Embryonic facial prominence (tissue), 1 donor: ENCODE measurements at regions not wholly inside any gene's neighbourhood (a gene's known extent, or its start where the extent isn't known, plus 50 kb on each side); places are given as distances from the start of the nearest gene placed in this dataset.

Source experiments
- DNase-seq: peaks from one replicate; pipeline ENCODE4 v3.0.0-alpha.2; 2016; ENCODE audit errors: extremely low spot score

DNA sequence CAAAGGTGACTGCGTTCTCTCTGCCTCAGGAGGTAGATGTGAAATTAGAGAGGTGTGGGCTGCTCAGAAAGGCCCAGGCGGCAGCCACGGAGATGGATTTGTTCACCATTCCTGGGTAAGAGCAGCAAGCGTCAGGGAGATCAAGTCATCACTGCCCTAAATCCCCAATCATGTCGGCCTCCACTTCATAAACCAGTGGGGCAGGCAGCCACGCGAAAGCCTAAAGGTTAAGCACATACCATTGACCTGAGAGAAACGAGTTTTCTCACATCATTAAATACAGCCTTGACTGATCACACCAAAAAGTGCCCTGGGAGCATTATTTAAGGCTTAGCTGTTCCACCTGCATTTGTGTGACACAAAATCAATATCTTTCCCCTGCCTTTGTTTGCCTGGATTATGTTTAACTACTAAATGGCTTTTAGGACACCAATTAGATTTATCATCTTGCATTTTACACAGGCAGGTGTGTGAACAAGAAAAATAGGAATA lies 50.7 kb upstream of the FOXB1 start:
- DNase-seq, result no peak

DNA sequence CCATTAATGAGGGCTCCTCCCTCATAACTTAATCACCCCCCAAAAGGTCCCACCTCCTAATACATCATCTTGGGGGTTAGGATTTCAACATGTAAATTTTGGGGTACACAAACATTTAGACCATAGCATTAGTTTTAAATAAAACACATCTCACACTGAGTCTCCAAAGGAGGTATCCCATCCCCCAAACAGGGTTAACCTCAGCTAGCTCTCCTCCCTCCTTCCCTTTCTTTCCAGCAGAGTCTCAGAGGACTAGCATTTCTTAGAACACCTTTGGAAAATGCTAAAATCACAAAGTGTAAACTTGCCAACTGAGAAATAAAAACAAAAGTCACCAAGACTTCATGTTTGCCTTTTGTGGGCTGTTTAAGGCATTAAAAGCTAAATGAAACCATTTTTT lies 51.2 kb upstream of the FOXB1 start:
- DNase-seq, result no peak

DNA sequence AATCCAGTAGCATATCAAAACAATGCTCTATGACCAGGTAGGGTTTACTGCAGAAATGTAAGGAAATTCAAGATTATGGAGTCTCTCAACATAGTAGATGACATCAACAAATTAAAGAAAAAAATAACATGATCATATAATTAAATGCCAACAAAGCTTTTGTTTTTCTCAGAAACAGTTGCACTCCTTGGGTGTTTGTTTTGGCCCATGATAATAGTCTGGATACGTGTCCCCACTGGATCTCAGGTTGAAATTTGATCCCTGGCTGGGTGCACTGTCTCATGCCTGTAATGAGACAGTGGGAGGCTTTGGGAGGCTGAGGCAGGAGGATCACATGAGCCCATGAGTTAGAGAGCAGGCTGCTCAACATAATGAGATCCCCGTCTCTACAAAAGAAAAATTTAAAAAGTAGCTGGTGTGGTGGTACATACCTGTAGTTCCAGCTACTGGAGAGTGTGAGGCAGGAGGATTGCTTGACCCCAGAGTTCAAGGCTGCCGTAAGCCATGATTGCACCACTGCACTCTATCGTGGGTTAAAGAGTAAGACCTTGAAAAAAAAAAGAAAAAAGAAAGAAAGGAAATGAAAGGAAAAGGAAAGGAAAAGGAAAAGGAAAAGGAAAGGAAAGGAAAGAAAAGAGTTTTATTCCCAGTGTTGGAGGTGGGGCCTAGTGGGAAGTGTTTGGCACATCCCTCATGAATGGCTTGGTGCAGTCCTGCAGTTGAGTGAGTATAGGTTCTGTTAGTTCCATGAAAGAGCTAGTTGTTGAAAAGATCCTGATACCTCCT lies 53.3 kb upstream of the FOXB1 start:
- DNase-seq, result no peak

DNA sequence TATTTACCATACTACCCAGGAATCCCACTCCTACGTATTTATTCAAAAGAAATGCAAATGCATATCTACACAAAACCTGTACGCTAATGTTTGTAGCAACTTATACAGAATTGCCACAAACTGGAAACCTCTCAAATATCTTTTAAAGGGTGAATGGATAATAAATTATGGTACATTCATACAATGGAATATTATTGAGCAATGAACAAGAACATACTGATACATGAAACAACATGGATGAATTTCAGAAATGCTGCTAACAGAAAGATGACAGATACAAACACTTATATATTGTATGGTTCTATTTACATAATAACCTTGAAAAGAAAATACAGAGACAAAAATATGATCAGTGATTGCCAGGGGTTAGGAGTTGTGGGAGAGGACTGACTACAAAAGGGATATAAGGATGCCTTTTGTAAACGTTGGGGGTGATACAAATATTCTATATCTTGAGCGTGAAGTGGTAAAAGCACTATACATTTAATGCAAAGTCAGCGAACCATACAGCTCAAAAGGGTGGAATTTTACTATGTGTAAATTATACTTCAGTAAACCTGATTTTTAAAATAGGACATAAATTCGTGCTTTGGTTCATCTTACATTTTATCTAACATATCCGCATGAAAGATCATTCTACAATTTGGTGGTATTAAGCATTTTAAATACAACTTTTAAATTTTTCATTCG lies 55.0 kb upstream of the FOXB1 start:
- no peak for DNase-seq

DNA sequence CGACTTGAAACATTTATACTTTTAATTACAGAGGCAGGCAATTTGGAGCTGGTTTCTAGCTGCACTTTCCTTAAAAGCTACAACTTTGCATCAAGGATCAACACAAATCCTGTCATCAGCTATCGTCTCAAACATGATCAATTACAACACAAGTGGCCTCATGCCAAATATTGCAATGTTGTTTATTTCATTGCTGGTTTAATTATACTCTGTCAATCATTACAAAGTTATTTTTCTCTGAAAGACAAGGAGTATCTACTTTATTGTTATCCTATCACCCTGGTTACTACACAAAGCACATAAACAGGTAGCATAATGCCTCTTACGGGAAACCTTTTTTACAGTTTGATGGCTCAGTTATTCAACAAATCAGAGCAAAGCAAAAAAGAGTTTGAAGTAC lies 58.0 kb upstream of the FOXB1 start:
- no peak for DNase-seq

DNA sequence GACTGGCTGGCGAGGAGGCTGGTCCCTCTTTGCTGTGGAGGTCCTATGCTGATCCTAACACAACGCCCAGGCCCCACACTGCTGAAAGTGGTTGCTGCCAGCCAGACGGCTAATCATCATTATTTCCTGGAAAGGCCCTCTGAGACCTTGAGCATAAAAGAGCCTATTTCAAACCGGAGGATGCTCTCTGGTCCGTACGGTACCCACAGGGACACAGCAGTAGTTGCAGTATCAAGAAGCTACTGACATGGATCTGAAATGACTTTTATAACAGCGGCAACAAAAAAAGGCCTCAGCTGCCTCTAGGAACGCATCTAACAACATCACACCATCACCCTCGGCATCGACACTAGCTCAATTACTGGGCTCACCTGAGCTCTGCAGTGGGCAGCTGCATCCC lies 59.1 kb upstream of the FOXB1 start:
- no peak for DNase-seq

DNA sequence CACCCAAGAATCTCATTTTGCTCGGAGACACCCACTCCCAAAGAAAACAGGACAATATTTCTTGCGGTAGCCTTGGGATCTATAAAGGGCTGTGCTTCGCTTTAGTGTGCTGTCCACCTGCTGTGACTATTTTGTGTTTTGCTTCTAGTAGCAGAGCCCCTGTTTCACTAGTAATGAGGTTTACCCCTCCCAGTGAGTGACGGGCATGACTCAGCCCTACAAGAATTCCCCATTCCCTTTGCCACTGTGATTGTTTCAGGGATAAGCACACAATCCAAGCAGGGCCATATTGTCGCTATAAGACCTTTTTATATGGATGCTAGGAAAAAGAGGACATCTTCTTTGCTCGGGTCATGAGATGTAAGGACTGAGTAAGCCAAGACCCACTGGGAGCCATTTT lies 62.5 kb upstream of the FOXB1 start:
- no peak for DNase-seq

DNA sequence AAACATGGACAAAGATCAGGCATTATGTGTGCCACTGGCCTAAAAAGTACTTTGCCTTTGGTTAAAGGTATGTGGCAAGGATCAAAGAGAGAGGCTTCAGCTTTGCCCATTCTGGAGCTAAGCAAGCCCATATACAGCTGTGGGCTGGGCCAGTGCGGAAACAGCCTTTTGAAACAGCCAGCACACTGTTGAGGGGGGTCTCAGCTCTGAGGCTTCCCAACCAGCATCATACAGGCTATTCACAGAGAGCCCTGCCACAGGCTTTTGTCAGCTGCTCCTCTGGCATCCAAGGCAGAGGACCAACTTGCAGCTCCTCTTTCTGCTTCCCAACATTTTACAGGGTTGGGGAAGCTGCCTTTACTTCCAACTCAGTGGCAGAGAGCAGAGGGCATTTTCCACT lies 63.2 kb upstream of the FOXB1 start:
- DNase-seq, result no peak

DNA sequence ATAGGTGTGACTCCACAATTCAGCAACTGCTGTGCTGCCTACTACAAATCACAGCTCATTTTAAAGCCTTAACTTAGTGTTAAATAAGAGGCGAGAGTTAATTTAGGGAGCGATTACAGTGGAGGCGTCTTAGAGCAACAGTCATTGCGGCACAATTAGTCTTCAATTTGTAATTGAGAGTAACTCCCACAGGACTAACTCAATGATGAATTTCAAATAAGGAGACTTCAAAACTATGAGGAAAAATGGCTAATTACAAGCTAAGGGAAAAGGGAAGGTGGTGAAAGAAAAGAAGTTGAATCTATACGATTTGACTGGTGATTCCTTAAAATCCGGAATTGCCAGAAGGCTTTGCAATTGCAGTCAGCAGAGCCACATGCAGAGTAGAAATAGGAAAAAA lies 63.7 kb upstream of the FOXB1 start:
- no peak for DNase-seq

DNA sequence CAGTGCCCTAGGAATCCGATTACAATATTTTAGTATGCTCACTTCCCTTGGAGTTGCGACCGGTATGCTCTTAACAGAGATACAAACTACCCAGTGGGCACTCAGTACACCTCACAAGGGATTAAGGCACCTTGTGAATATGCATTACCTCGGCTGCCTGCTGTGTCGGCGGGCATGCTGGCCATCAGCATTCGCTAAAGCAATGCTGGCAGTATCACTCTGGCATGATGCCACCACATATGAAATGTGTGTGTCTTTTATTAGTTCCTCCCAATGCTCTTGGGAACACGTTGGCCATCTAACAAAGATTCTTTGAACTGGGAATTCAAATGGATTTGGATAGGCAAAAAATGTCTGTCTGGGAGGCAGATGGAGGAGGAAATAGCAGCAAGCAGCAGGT lies 67.4 kb upstream of the FOXB1 start:
- no peak for DNase-seq

DNA sequence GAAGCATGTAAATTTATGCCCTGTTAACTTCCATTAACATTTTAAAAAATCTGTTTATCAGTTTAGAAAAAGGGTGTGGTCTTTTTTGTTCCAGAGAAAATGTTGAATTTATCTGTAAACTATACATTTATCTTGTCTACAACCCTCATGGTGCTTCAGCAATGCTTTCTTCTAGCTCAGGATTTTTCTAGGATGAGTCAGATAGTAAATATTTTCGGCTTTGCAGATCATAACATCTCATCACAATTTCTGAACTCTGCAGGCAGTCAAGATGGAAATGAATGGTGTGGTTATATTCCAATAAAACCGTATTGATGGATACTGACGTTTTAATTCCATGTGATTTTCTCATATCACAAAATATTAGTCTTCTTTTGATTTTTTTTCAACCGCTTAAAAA lies 70.5 kb upstream of the FOXB1 start:
- no peak for DNase-seq

DNA sequence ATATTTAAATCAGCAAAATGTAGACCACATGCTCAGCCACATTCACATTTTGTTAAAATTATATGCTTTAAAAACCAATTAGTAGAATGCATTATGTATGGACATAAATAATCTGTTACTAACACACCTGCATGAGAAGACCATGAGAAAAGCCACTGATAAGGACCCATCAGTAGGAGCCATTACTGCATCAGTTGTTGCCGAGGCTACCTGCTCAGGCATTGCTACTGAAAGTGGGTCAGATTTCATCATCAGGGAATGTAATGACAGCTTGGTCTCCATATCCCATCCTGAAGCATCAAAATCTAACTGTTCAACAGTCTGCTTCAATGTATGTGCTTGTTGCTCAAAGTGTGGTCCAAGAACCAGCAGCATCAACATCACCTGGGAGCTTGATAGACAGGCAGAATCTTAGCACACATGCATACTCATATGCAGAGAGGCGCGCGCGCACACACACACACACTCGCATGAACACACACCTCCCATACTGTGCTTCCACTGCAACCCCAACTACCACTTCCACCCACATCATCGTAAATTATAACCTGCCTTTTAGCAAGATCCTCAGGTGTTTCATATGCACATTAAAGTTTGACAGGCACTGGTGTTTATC lies 72.4 kb upstream of the FOXB1 start:
- DNase-seq, result no peak

DNA sequence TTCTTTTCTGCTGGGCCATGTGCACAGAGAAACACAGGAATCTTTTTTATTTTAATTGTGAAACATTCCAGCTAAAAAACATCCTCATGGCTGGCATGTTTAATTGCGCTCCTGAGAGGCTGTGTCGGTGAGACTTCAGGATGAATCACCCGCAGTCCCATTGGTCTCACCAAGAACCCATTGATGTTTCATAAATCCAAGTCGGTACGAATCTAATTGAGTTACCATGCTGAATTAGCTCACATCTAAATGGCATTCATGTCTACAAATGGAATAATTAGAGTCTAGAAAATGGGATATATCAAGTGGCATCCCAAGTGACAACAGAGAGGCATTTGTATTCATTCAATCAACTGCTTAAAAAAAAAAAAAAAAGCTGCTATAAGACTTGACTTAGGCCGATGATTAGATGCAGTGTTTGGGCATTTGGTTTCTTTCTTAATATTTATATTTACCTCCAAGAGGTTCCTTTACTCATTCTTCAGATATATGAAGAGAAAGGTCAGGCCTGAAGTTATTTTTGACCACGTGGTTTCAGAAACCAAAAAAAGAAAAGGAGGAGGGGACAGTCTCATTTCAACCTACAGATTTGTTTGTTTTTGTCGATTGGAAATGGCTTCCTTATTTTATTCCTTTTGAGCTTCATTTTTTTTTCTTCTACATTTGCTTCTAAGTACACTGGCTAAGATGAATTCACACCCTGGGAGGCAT lies 79.1 kb upstream of the FOXB1 start:
- DNase-seq, result no peak

DNA sequence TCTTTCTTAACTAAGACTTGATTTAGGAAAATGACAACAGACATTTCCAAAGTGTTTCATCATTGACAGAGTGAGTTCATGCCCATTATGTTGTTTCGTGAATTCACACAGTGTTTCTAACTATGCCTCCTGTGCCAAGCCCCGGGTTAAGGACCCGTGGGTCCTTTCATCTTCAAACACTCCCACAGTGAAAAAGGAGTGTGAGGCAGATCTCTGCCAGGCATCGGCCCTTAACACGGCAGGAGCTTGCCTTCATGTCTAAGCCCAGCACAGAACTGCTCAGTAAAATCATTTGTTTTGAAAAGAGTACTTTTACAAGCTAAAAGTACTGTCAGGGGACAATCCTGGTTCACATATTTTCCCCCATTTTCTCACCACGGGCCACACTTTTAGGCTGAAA lies 80.0 kb upstream of the FOXB1 start:
- DNase-seq, result no peak

DNA sequence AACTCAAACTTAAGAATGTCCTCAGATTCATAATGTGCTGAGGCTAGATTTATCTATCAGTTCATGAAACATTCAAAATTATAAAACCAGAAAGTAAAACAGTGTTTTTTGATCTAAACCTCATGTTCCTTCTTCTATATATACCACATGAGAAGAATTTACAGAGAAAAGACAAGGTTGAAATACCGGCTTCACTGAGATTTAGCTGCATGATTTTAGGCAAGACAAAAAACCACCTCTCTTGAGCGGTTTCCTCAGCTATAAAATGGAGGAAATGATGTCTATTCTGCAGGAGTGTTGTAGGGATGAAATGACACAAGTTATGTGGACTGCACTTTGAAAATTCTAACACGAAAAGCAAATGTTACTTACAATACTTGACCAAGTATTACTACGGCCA lies 80.6 kb upstream of the FOXB1 start:
- no peak for DNase-seq

DNA sequence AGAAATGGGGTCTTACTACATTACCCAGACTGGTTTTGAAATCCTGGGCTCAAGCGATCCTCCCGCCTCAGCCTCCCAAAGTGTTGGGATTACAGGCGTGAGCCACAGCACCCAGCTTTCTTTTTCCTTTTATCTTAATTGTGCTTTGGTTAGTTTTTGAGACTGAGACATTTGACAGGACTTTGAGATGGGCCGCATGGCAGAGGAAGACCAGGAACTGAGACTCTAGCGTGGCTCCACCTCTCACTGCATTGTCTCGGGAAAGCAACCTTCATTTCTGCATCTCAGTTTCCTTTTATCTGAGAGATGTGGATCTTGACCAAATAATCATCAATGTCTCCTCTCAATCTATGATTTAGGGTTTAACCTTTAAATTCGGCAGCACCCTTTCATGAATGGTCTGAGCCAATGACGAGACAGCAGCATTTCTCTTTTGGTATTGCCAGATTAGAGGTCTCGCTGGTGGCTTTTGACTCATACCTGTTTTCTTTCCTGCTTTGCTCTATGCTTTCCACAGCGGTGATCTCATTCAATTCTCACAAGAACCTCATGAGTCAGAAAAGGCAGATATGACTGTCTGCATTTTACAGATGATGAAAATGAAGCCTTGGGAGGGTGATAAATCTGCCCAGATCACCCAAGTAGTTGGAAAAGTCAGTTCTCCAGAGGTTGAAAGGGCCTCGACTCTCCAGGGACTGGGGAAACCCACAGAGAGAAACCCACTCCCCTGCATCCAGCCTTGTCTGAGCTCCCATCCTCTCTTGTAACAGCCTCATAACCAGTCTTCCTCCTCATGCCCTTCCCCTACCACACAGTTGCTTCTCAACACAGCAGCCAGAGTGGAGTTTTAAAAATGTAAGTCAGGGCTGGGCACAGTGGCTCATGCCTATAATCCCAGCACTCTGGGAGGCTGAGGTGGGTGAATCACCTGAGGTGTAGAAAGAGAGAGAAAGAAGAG lies 84.8 kb upstream of the FOXB1 start:
- DNase-seq, result no peak

DNA sequence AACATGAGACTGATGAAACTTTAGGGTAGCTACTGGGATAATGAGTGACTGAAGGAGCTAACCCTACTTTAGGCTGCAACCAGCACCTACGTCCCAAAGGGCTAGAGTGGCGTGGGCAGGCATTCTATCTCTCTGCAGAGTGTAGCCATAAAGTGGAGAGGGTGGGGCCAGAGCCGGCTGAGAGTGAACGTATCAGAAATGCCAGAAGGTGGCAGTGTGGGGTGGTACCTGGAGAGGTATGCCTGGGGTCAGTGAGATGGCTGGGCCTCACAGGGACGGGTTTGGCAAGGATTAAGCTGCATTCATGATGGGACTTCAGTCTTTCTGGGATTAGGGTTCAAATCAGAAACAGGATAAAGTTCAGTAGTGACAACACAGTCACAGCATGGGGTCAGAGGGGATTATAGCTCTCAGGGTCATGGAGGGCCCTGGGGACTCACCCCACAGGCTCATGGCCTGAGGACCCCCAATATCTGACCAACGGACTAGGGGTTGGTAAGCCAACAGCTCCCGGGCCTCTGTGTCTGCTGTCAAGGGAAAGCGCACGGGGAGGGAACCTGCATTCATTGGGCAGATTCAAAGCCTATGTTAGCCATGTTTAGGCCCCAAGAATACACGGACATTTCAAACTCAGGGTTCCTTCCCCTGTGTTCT lies 86.5 kb upstream of the FOXB1 start:
- DNase-seq, result no peak

DNA sequence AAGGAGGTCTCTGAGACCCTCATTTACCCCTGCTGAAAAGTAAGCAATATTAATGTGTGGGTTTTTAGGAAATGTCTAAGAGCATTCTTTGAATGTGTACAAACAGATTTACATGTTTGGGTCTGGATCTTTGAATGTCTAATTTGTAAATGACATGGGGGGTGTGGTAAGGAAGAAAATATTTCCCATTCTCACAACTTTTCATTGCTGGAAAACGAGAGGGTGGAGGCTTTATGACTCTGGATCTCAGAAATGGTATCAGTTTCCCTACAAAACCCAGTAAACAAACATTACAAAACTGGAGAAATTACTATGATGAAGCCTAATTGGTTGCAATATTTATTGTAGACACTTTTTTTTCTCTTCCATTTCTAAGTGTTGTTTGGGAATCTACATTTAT lies 98.1 kb upstream of the FOXB1 start:
- no peak for DNase-seq

DNA sequence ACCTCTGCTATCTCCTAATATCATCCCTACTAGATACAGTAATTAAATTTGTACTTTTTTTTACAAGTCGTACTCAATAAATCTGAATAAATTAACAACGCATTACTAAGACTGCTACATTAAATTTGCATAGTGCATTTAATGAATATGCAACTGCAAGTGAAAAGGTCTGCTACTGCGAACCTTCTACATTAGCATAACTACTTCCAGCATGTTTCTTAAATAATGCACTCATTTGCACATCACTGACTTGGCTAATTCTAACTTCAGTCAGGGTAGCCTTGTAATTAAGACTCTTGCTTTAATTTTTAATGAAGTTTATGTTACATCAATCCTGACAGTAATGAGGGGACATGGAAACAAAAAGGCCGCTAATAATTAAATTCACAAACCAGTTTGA lies 98.9 kb upstream of the FOXB1 start:
- DNase-seq, result no peak

DNA sequence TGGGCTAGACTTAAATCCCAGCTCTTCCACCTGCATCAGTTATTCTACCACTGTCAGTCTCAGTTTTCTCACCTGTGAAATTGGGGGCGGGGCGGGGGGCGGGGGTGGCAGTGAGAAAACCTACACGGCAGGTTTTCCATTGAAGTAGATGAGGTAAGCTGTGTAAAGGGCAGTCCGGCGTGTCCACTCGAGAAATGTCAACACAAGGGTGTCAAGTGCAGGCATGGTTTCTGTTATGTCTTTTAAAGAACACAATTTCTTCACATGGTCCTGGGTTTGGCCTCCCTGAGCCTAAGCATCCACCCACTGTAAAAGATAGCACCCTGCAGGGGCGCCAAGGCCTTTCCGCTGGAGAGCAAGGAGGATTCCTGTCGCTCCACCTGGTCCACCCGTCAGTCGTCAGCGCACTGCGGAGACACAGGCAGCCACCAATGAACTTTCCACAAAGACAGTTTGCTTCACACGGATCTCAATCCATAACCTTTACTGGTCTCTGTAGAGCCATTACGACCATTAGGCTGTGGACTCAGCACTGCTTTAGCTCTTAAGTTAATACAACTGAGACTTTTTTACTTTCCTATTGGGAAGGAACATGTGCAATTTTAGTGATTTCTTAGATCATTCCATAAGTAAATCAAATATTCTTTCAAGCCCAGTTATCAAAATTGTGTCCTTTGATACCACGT lies 99.5 kb upstream of the FOXB1 start:
- no peak for DNase-seq
